Breast epithelium (tissue), 4 donors: ENCODE measurements at regions not wholly inside any gene's neighbourhood (a gene's known extent, or its start where the extent isn't known, plus 50 kb on each side); places are given as distances from the start of the nearest gene placed in this dataset.

Experiments used
- DNase-seq, 2 donors: peaks; one replicate each; pipeline ENCODE4 v3.0.0-alpha.2; 2019; ENCODE audit warnings: low spot score in 2 of 2
- H3K27ac ChIP-seq, 2 donors: fragments of 200-600 bp; sonication (generic) in 1 of 2; one replicate each; pipeline ENCODE4 v1.5.1; 2016 to 2019; ENCODE audit warnings: mild to moderate bottlenecking in 1 of 2
- H3K27me3 ChIP-seq, 2 donors: fragments of 200-600 bp; sonication (generic) in 1 of 2; one replicate each; pipeline versions ENCODE4 v1.5.1 to v1.6.0; 2017 to 2019; ENCODE audit warnings: control low read depth in 1 of 2, mild to moderate bottlenecking in 1 of 2
- H3K36me3 ChIP-seq: fragments of 200-600 bp; one replicate; pipeline ENCODE4 v1.5.1; 2019
- H3K4me1 ChIP-seq, 2 donors: fragments of 200-600 bp; sonication (generic); one replicate each; pipeline ENCODE4 v1.5.1; 2016 to 2019; ENCODE audit warnings: control low read depth in 1 of 2
- H3K4me3 ChIP-seq, 3 donors: fragments of 200-600 bp; sonication (generic); 1 replicate in 2 of 3; 2 replicates in 1 of 3; pipeline ENCODE4 v1.5.1; 2016 to 2019; ENCODE audit warnings: mild to moderate bottlenecking in 3 of 3, moderate library complexity in 2 of 3
- H3K9me3 ChIP-seq, 2 donors: fragments of 200-600 bp; sonication (generic) in 1 of 2; one replicate each; pipeline ENCODE4 v1.5.1; 2016 to 2019; ENCODE audit warnings: control low read depth in 1 of 2
- CTCF ChIP-seq, 3 donors: fragments of 450-650 bp; IDR thresholded peaks; one replicate each; pipeline ENCODE4 v1.5.1; 2016 to 2017; ENCODE audit warnings: antibody characterized with exemption in 3 of 3, mild to moderate bottlenecking in 3 of 3, moderate library complexity in 3 of 3
- POLR2A ChIP-seq: fragments of 450-650 bp; IDR thresholded peaks from one replicate; pipeline ENCODE4 v1.6.1; 2016; ENCODE audit warnings: antibody characterized with exemption, mild to moderate bottlenecking, moderate library complexity
- POLR2AphosphoS5 ChIP-seq, 3 donors: sonication (generic); formaldehyde crosslinking; IDR thresholded peaks; one replicate each; pipeline ENCODE4 v1.6.1; 2017; ENCODE audit warnings: antibody characterized with exemption in 3 of 3
- intact Hi-C: fragments of 100-400 bp; cut with DNase I; formaldehyde crosslinking; loops from one replicate; pipeline ENCODE4 v1.15.1; 2023; ENCODE audit warnings: low total_unique reads

GRCh38 chr16:31713945-31714902 is 159.4 kb upstream of the ZNF267 start:
- Histone ChIP-seq H3K27me3 (no peaks in the 10 kb centered on the region), H3K4me3 (peak overlapping the region; percentile 76 to 96 (median 89)), H3K36me3 (no peaks in the 10 kb centered on the region), H3K27ac (peak overlapping the region; percentile 93 to 97), H3K4me1 (no peaks in the 10 kb centered on the region), H3K9me3 (no peaks in the 10 kb centered on the region)
- DNase-seq, result no peak
- intact Hi-C loops, result no loop called here
- no peak for TF ChIP-seq POLR2AphosphoS5 (IDR thresholded peaks at IDR 0.05)
- no peak for TF ChIP-seq CTCF (IDR thresholded peaks at IDR 0.05)
- TF ChIP-seq POLR2A, result no peak

DNA sequence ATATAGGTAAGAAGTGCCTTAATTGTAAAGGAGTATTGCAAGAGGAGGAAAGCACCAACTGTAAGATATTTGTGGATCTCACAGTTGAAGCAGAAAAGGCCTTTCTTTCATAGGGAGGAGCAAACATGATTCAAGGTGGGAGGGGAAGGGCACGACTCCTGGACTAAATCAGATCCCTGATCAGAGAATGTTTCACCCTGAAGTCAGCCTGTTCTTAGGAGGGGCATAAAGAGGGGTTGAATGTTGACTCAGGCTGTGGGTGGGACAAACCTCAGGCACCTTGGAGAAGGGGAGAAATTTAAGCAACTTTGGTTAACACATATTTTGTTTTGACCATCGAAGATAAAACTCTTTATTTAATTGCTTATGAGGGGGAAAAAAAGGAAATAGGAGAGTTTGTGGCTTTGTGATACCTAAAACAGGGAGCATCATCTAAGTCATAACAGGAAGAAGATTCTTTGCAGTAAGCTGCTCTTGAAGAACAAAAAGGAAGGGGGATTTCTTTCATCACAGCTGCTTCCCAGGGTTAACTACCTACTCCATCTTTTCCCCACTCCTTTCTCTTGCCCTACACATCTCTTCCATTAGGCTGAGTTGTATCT is 158.6 kb upstream of the ZNF267 start:
- H3K27me3 ChIP-seq, result no peaks in the 10 kb centered on the region
- no peaks in the 10 kb centered on the region for H3K9me3 ChIP-seq
- H3K27ac ChIP-seq, result no peak overlapping the region
- no peak for DNase-seq
- intact Hi-C loops, result no loop called here
- peak overlapping the region in 1 of 3 donors; percentile 76 for H3K4me3 ChIP-seq
- no peak for TF ChIP-seq POLR2A
- no peak for TF ChIP-seq CTCF (IDR thresholded peaks at IDR 0.05)
- no peak for TF ChIP-seq POLR2AphosphoS5 (IDR thresholded peaks at IDR 0.05)
- H3K36me3 ChIP-seq, result no peaks in the 10 kb centered on the region
- no peaks in the 10 kb centered on the region for H3K4me1 ChIP-seq

- Histone ChIP-seq H3K27me3 (no peaks in the 10 kb centered on the region), H3K36me3 (no peaks in the 10 kb centered on the region), H3K9me3 (no peaks in the 10 kb centered on the region), H3K4me3 (no peak overlapping the region), H3K4me1 (no peaks in the 10 kb centered on the region), H3K27ac (no peak overlapping the region)
- DNase-seq, result no peak
- intact Hi-C loops, result no loop called here
- TF ChIP-seq POLR2AphosphoS5 (IDR thresholded peaks at IDR 0.05), result no peak
Measured at GRCh38 chr16:31715915-31716314, 157.7 kb upstream of the ZNF267 start.

- Histone ChIP-seq H3K9me3 (no peaks in the 10 kb centered on the region), H3K4me3 (no peak overlapping the region), H3K36me3 (no peaks in the 10 kb centered on the region), H3K27me3 (no peaks in the 10 kb centered on the region), H3K27ac (no peak overlapping the region), H3K4me1 (no peaks in the 10 kb centered on the region)
- no peak for DNase-seq
- no peak for TF ChIP-seq CTCF (IDR thresholded peaks at IDR 0.05)
- TF ChIP-seq POLR2A, result no peak
- intact Hi-C loops, result no loop called here
Measured at GRCh38 chr16:31718998-31719397, 154.6 kb upstream of the ZNF267 start.

- Histone ChIP-seq H3K4me3 (no peak overlapping the region), H3K36me3 (no peaks in the 10 kb centered on the region), H3K4me1 (no peaks in the 10 kb centered on the region), H3K27me3 (no peaks in the 10 kb centered on the region), H3K27ac (no peak overlapping the region), H3K9me3 (peaks cover 0 to 54% of the 10 kb centered on the region in 2 donors)
- intact Hi-C loops, result no loop called here
- no peak for DNase-seq
- TF ChIP-seq CTCF (IDR thresholded peaks at IDR 0.05) (no peak), POLR2A (no peak), POLR2AphosphoS5 (IDR thresholded peaks at IDR 0.05) (no peak)
Measured at GRCh38 chr16:31727553-31727952, 146.1 kb upstream of the ZNF267 start.
